ENCODE measurements at regions not wholly inside any gene's neighbourhood (a gene's known extent, or its start where the extent isn't known, plus 50 kb on each side); places are given as distances from the start of the nearest gene placed in this dataset.
"Not testable (repeated sequence)": the region's sequence is repeated elsewhere in the genome, so short reads cannot be mapped to it uniquely, and the experiment has no call there.

DNA sequence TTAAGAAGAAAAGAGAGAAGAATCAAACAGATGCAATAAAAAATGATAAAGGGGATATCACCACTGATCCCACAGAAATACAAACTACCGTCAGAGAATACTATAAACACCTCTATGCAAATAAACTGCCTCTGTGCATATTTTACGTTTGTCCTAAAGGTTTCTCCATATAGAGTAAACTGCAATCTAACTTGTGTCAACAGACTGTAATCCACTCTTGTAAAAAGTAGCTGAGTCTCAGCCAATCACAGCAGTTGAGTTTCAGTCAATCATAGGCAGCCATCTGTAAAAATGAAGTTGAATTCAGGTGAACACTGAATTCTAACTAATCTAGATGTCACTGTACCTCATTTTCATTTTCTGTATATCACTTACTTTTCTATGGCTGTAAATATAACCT is 112.2 kb upstream of the SYNCRIP start:
- intact Hi-C loops (cut with DNase I), result no loop called here

DNA sequence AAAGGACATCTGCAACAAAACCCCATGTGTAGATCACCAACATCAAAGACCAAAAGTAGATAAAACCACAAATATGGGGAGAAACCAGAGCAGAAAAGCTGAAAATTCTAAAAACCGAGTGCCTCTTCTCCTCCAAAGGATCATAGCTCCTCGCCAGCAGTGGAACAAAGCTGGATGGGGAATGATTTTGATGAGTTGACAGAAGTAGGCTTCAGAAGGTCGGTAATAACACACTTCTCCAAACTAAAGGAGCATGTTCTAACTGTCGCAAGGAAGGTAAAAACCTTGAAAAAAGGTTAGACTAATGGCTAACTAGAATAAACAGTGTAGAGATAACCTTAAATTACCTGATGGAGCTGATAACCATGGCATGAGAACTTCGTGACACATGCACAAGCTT is 109.9 kb upstream of the SYNCRIP start:
- intact Hi-C loops (cut with DNase I), result no loop called here
- ATAC-seq (ENCODE audit: poor library complexity), result no peak
- no peak for DNase-seq

More for the DNA sequence above, 112.2 kb upstream of the SYNCRIP start:
- DNase-seq (no peak), ATAC-seq (ENCODE audit: poor library complexity) (no peak)

DNA sequence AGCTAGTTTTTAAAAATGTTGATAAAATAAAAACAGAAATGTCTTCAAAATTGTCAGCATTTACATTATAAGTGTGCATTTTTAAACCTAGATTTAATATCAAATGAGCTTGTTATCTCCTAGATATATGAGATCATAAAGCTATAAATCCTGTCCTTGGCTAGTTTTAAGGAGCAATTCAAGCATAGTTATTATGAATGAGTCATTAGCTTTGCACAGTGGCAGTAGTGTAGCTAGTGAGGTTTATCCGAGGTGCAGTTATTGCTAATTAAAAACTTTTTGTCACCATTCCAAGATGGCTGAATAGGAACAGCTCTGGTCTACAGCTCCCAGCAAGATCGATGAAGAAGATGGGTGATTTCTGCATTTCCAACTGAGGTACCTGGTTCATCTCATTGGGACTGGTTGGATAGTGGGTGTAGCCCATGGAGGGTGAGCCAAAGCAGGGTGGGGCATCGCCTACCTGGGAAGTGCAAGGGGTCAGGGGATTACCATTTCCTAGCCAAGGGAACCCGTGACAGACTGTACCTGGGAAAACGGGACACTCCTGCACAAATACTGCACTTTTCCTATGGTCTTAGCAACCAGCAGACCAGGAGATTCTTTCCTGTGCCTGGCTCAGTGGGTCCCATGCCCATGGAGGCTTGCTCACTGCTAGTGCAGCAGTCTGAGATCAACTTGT is 108.8 kb upstream of the SYNCRIP start:
- intact Hi-C loops (cut with DNase I), result no loop called here
- DNase-seq, result no peak
- ATAC-seq (ENCODE audit: poor library complexity), result no peak

DNA sequence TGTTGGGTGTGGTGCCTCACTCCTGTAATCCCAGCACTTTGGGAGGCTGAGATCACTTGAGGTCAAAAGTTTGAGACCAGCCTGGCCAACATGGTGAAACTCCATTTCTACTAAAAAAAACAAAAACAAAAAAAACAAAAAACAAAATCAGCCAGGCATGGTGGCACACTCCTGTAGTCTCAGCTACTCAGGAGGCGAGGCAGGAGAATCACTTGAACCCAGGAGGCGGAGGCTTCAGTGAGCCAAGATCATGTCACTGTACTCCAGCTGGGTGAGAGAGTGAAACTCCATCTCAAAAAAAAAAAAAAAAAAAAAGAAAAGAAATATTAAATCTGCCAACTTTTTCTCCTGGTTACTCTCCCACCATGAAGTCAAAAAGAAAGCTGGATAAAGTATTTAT is 107.5 kb upstream of the SYNCRIP start:
- ATAC-seq (ENCODE audit: poor library complexity); intact Hi-C loops (cut with DNase I); DNase-seq: not testable (repeated sequence)

DNA sequence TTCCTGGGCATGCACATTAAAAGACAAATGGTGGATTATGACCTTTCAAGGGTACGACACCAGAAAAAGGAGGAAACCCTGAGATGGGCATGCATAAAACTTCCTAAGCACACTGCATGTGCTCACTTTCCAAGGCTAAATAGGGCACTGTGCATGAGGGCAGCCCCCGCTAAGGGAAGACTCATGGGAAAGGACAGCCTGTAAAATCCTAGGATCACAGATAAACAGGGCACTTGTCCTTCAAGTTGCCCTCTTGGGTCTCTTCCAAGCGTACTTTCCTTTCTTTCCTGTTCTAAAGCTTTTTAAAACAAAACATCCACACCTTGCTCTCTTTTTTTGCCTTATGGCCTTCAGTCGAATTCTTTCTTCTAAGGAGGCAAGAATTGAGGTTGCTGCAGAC is 106.5 kb upstream of the SYNCRIP start:
- ATAC-seq (ENCODE audit: poor library complexity) (no peak), DNase-seq (no peak)
- intact Hi-C loops (cut with DNase I), result no loop called here

DNA sequence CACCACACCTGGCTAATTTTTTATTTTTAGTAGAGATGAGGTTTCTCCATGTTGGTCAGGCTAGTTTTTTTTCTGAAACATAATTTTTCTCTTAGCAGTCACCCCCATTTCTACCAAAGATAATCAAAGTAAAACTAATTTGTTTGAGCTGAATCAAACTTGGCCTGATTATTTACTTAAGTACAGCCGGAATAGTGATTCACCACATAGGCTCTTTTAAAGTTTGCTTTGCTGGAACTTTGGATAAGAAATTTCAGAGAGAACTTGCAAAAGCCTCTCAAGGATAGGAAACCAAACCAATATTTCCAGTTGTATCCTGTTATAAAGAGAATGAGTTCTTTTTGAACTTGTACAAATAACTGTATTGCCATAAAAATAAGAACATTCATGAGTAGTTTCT is 105.0 kb upstream of the SYNCRIP start:
- DNase-seq (no peak), ATAC-seq (ENCODE audit: poor library complexity) (no peak)
- intact Hi-C loops (cut with DNase I), result no loop called here

DNA sequence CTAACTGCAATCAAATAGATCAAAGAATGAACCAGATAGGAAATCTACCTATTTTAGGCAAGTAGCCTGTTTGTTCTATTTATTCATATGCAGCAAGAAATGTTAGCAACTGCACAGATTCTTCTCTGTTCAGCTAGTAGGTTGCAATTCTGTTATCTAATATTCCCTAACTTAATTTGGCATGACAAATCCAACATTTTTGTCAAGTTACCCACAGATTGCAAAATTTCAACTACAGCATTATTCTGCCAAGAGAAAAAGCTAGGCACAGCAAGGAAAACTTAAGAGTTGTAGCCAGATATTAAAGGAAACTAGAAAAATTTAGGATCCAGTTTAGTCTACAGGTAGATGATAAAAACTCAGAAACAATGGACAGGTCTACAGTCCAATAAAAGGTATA is 104.4 kb upstream of the SYNCRIP start:
- no peak for DNase-seq
- intact Hi-C loops (cut with DNase I), result no loop called here
- ATAC-seq (ENCODE audit: poor library complexity), result no peak

DNA sequence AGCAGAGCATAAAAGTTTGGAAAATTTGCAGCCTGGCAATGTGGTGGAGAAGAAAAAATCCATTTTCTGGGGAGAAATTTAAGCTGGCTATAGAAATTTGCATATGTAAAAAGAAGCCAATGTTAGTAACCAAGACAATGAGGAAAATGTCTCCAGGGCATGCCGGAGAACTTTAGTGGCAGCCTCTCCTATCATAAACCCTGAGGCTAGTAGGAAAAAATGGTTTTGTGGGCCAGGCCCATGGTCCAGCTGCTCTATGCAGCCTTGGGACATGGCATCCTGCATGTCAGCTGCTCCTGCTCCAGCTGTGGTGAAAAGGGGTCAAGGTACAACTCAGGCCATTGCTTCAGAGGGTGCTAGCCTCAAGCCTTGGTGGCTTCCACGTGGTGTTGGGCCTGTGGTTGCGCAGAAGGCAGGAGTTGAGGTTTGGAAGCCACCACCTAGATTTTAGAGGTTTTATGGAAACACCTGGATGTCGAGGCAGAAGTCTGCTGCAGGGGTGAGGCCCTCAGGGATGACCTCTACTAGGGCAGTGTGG is 101.8 kb upstream of the SYNCRIP start:
- DNase-seq (no peak), ATAC-seq (ENCODE audit: poor library complexity) (no peak)
- intact Hi-C loops (cut with DNase I), result no loop called here

DNA sequence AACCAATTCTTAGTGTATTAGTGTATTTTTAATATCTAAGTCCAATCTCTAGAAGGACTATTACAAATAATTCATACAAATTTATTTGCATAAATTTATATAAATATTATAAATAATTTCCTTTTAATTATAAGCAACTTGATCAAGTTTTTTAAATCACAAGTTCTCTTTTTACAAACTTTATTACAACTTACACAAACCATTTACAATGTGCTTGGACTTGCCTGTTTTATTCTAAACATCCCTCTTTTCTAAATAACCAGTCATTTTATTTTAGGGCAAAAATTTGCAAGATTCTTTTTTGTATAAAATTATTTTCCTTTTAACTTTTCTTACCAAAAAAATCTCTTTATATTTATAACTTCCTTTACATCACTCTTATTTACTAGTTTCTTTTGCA is 83.5 kb upstream of the SYNCRIP start:
- ATAC-seq (ENCODE audit: poor library complexity), result no peak
- intact Hi-C loops (cut with DNase I), result no loop called here
- no peak for DNase-seq

DNA sequence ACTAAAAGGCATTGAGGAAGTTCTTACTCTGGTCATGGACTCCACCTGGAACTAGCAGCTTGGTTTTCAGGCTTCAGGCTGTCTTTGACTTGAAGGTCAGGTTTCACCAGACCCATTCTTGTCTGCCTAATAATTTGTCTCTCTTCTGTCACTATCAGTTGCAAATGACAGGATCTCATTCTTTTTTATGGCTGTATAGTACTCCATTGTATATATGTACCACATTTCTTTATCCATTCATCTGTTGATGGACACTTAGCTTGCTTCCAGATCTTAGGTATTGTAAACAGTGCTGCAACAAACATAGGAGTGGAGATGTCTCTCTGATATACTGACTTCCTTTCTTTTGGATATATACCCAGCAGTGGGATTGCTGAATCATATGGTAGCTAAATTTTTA is 73.1 kb upstream of the SYNCRIP start:
- ATAC-seq (ENCODE audit: poor library complexity) (no peak), DNase-seq (no peak)
- intact Hi-C loops (cut with DNase I), result no loop called here

DNA sequence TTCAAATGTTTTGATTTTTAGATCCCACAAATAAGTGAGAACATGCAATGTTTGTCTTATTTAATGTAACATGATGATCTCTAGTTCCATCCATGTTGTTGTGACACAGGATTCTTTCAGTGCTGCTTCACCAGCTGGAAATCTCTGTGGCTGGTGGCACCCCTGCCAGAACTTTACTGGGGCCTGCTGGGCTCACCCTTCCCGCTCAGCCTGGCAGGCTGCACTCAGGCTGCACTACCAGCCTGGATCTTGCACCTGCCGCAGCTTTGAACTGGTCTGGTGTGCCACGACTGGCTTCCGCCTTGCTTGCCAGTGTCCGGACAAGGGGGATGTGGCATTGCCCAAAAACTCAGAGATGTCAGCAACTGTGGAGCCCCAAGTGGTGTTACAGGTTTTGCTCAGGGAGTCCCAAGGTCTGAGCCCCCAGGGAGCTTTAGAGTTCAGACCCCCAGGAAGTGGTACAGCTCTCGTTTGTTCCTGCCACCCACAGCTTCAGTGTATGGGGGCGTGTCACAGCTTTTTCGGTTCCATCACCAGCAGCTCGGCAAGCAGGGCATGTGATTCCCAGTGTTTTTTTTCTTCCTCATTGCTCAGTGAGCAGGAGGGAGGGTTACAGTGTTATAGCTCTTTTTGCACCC is 72.3 kb upstream of the SYNCRIP start:
- no peak for ATAC-seq (ENCODE audit: poor library complexity)
- intact Hi-C loops (cut with DNase I), result no loop called here

DNA sequence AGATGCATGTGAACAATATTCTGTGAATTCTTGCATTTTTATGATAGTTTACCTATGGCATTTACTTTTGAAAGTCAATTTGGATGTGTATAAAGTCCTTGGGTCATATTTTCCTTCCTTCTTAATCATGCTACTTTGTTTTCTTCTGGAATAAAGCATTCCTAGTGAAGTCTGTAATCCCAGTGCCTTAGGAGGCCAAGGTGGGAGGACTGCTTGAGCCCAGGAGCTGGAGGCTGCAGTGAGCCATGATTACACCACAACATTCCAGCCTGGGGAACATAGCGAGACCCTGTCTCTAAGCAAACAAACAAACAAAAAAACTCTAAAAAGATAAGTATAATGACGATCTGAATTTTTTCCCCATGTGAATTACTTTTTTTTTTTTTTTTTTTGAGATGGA is 69.7 kb upstream of the SYNCRIP start:
- intact Hi-C loops (cut with DNase I), result no loop called here
- ATAC-seq (ENCODE audit: poor library complexity) (no peak), DNase-seq (no peak)

More for the DNA sequence above, 72.3 kb upstream of the SYNCRIP start:
- DNase-seq, result no peak

DNA sequence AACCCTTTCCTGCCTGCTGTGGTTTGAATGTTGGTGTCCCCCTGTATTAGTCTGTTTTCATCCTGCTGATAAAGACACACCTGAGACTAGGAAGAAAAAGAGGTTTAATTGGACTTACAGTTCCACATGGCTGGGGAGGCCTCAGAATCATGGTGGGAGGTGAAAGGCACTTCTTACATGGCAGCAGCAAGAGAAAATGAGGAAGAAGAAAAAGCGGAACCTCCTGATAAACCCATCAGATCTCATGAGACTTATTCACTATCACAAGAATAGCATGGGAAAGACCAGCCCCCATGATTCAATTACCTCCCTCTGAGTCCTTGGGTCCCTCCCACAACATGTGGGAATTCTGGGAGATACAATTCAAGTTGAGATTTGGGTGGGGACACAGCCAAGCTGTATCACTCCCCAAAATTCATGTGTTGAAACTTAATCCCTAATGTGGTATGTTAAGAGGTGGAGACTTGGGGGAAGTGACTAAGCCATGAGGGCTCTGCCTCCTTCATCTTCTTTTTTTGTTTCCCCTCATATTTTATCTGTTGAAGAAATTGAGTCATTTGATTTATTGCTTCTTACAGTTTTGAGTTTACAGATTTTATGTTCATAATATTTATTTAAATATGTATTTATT is 64.9 kb upstream of the SYNCRIP start:
- ATAC-seq (ENCODE audit: poor library complexity); DNase-seq; intact Hi-C loops (cut with DNase I): not testable (repeated sequence)

DNA sequence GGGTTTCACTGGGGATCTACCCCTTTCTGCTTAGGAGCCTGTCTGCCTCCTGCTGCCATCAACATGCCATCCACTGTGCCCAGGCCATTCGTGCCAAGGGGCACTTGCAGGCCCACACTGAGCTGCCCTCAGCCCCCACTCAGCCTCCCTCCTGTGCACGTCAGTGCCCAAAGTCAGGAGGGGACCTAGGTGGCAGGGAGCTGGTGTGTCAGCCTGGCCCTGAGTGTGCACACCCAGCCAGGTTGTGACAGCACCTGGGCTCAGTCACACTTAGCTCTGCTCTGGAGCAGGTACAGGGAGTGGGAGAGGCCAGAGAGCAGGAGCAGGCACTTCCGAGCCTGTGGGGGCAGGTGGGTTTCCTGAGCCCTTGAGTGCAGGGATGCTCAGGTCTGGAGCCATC is 63.6 kb upstream of the SYNCRIP start:
- intact Hi-C loops (cut with DNase I), result no loop called here
- no peak for ATAC-seq (ENCODE audit: poor library complexity)
- DNase-seq, result no peak

DNA sequence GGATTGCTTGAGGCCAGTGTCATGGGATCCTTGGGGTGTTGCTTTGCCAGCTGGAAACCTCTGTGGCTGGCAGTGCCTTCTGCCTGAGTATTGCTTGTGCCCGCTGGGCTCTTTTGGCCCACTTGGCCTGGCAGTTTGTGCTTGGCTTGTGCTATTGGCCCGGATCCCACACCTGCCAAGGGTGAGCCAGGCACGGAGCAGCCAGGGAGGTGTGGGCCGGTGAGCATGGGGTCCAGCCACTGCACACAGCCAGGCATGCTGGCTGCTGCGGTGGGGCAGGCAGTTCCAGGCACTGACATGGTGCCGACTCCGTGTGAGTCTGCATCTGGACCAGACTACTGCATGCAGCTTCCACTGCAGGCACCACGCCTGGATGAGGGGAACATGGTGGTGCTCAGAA is 62.5 kb upstream of the SYNCRIP start:
- DNase-seq, result no peak
- no peak for ATAC-seq (ENCODE audit: poor library complexity)
- intact Hi-C loops (cut with DNase I), result no loop called here

DNA sequence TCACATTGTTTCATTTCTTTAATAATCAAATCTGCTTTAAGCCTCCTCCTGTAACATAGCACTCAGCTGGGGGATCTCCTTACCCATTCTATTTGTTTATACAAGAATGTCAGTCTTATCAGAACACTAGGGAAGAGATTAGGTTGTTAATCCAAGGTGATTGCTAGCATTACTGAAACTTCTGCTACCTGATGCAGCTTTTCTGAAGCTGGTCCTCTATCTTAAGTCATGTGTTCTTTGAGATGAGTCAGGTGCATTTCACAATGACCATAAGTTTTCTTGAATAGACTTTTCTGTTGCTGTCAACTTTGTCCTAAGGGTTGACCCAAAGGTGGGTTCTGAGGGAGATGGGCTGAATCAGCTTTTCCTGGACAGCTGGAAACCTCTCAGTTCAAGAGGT is 60.7 kb upstream of the SYNCRIP start:
- intact Hi-C loops (cut with DNase I), result no loop called here
- DNase-seq, result no peak
- no peak for ATAC-seq (ENCODE audit: poor library complexity)
